Fibroblast of lung (primary cell): ENCODE measurements at regions not wholly inside any gene's neighbourhood (a gene's known extent, or its start where the extent isn't known, plus 50 kb on each side); places are given as distances from the start of the nearest gene placed in this dataset.

ENCODE experiments used
- DNase-seq, 2 donors: peaks; one replicate each; pipeline versions ENCODE4 v3.0.0 to v3.0.0-alpha.2; 2010; ENCODE audit warnings: low read depth in 2 of 2
- H2AFZ ChIP-seq: 2 replicates; pipeline ENCODE4 v1.5.1; 2012; ENCODE audit warnings: low read length, control low read depth, inconsistent platforms
- H3K27ac ChIP-seq: 2 replicates; pipeline ENCODE4 v1.5.1; 2011; ENCODE audit warnings: low read length, control low read depth; ENCODE audit not compliant: insufficient read depth
- H3K27me3 ChIP-seq: 2 replicates; pipeline ENCODE4 v1.5.1; 2011; ENCODE audit warnings: mild to moderate bottlenecking, low read length; ENCODE audit not compliant: control insufficient read depth, insufficient read depth
- H3K36me3 ChIP-seq: 2 replicates; pipeline ENCODE4 v1.5.1; 2011; ENCODE audit warnings: low read length; ENCODE audit not compliant: control insufficient read depth, insufficient read depth
- H3K4me1 ChIP-seq: 2 replicates; pipeline ENCODE4 v1.5.1; 2011; ENCODE audit warnings: low read length; ENCODE audit not compliant: control insufficient read depth, insufficient read depth; ENCODE audit errors: extremely low read depth
- H3K4me2 ChIP-seq: 2 replicates; pipeline ENCODE4 v1.5.1; 2011; ENCODE audit warnings: low read length, control low read depth; ENCODE audit not compliant: insufficient read depth; ENCODE audit errors: extremely low read depth
- H3K4me3 ChIP-seq, 4 experiments: fragments of 200-600 bp in 1 of 4; sonication (generic) in 1 of 4; replicated peaks in 1 of 4; 2 replicates each; pipeline ENCODE4 v1.5.1; 2011 to 2016; ENCODE audit warnings: low read length in 4 of 4, low read depth in 3 of 4, mild to moderate bottlenecking in 3 of 4, control low read depth in 2 of 4, inconsistent platforms in 1 of 4, mixed read lengths in 1 of 4; ENCODE audit not compliant: insufficient read depth in 1 of 4; ENCODE audit errors: control extremely low read depth in 1 of 4
- H3K79me2 ChIP-seq: 2 replicates; pipeline ENCODE4 v1.5.1; 2012; ENCODE audit warnings: mild to moderate bottlenecking, low read length, inconsistent platforms; ENCODE audit not compliant: control insufficient read depth, insufficient read depth
- H3K9ac ChIP-seq: 2 replicates; pipeline ENCODE4 v1.5.1; 2011; ENCODE audit warnings: mild to moderate bottlenecking, low read length, control low read depth; ENCODE audit not compliant: insufficient read depth
- H3K9me3 ChIP-seq: 2 replicates; pipeline ENCODE4 v1.5.1; 2012; ENCODE audit warnings: low read depth, low read length; ENCODE audit not compliant: control insufficient read depth, insufficient read depth
- H4K20me1 ChIP-seq: 2 replicates; pipeline ENCODE4 v1.5.1; 2011; ENCODE audit warnings: low read length; ENCODE audit not compliant: control insufficient read depth, insufficient read depth; ENCODE audit errors: extremely low read depth
- CTCF ChIP-seq, 2 donors: IDR thresholded peaks in 1 of 2; conservative IDR thresholded peaks in 1 of 2; 1 replicate in 1 of 2; 2 replicates in 1 of 2; pipeline ENCODE4 v1.5.1; 2011 to 2012; ENCODE audit warnings: low read length in 2 of 2, control low read depth in 1 of 2, inconsistent platforms in 1 of 2, low read depth in 1 of 2, mild to moderate bottlenecking in 1 of 2
- EZH2 ChIP-seq: IDR thresholded peaks from 2 replicates; pipeline ENCODE4 v1.5.1; 2012; ENCODE audit warnings: low read length, control low read depth, mild to moderate bottlenecking; ENCODE audit errors: missing control alignments

- no peak for DNase-seq
- Histone ChIP-seq H3K27me3 (no peaks in the 10 kb centered on the region), H3K9ac (no peak overlapping the region), H3K27ac (no peak overlapping the region), H2AFZ (no peak overlapping the region), H3K4me3 (no peak overlapping the region), H3K9me3 (no peaks in the 10 kb centered on the region), H4K20me1 (no peaks in the 10 kb centered on the region), H3K79me2 (no peaks in the 10 kb centered on the region), H3K36me3 (no peaks in the 10 kb centered on the region), H3K4me2 (no peak overlapping the region), H3K4me1 (no peaks in the 10 kb centered on the region)
- no peak for TF ChIP-seq EZH2
- TF ChIP-seq CTCF (conservative IDR thresholded peaks at IDR 0.05 in 1 of 2, IDR thresholded peaks at IDR 0.05 in 1 of 2; ENCODE audit: low read depth in 1 of 2, low read length in 2 of 2): no peak
Observed at GRCh38 chr14:97748616-97749015, 951.4 kb downstream of the VRK1 start.

- Histone ChIP-seq H3K4me2 (no peak overlapping the region), H2AFZ (no peak overlapping the region), H3K27ac (no peak overlapping the region), H3K79me2 (no peaks in the 10 kb centered on the region), H4K20me1 (no peaks in the 10 kb centered on the region), H3K4me1 (no peaks in the 10 kb centered on the region), H3K36me3 (no peaks in the 10 kb centered on the region), H3K4me3 (no peak overlapping the region), H3K27me3 (no peaks in the 10 kb centered on the region), H3K9me3 (no peaks in the 10 kb centered on the region), H3K9ac (no peak overlapping the region)
- DNase-seq: no peak
- TF ChIP-seq EZH2 (no peak), CTCF (conservative IDR thresholded peaks at IDR 0.05 in 1 of 2, IDR thresholded peaks at IDR 0.05 in 1 of 2; ENCODE audit: low read depth in 1 of 2, low read length in 2 of 2) (no peak)
Observed at GRCh38 chr14:97757491-97757890, 960.3 kb downstream of the VRK1 start.

GRCh38 chr14:97760050-97760449 is 962.9 kb downstream of the VRK1 start:
- no peaks in the 10 kb centered on the region for H3K27me3 ChIP-seq
- H3K9me3 ChIP-seq: no peaks in the 10 kb centered on the region
- no peak overlapping the region for H2AFZ ChIP-seq
- H3K4me3 ChIP-seq: no peak overlapping the region
- H4K20me1 ChIP-seq: no peaks in the 10 kb centered on the region
- H3K9ac ChIP-seq: no peak overlapping the region
- H3K4me1 ChIP-seq: no peaks in the 10 kb centered on the region
- no peaks in the 10 kb centered on the region for H3K79me2 ChIP-seq
- DNase-seq: no peak
- H3K27ac ChIP-seq: no peak overlapping the region
- no peak overlapping the region for H3K4me2 ChIP-seq
- no peaks in the 10 kb centered on the region for H3K36me3 ChIP-seq
- TF ChIP-seq EZH2: no peak
- no peak for TF ChIP-seq CTCF (conservative IDR thresholded peaks at IDR 0.05 in 1 of 2, IDR thresholded peaks at IDR 0.05 in 1 of 2; ENCODE audit: low read depth in 1 of 2, low read length in 2 of 2)
